Stimulated activated CD8-positive, alpha-beta memory T cell treated with anti-CD3 and anti-CD28 coated beads, Interleukin-4, amount 100 ng/mL, for 48 hours (primary cell): ENCODE measurements at regions not wholly inside any gene's neighbourhood (a gene's known extent, or its start where the extent isn't known, plus 50 kb on each side); places are given as distances from the start of the nearest gene placed in this dataset.

Source experiments
- DNase-seq: peaks from one replicate; pipeline ENCODE4 v3.0.0-alpha.2; 2020

DNA sequence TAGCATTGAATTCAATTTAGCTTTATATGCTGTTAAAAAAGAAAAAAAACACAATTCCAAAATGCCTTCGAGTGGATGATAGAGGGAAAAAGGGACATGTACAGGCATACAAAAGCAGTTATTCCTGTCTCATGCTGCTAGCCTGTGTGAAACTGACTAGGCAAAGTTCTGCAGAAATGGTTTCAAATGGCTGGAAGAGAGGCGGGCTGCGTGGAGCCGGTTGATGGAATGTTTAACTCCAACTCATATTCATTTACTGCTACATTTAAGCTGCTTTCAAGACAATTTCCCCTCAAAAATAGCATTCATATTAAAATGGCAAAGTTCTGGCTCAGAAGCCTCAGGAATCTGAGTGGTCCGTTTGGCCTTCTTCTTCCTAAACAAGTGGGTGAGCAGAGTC lies 143.8 kb upstream of the PPARGC1A start:
- no peak for DNase-seq

- no peak for DNase-seq
Measured at GRCh38 chr4:24032371-24032989, 142.6 kb upstream of the PPARGC1A start.

DNA sequence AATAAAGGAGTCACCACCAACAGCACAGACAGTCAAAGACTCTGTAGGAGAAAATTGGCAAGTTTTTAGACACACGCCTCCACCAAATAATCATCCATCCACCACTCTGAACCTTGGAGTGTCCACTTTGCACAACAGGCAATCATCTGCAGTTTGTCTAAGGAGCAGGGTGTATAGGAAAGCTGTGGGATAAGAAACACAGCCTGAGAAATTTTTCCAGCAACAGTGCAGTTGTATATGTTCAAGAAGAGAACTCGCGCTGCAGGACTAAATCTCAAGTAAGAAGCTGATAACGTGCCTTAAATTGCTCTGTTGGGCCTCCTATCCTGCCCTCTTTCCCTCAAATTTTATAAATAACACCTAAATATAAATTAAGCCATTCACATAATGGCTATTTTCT lies 136.7 kb upstream of the PPARGC1A start:
- DNase-seq, result no peak

- no peak for DNase-seq
Measured at GRCh38 chr4:24024605-24025004, 134.8 kb upstream of the PPARGC1A start.

DNA sequence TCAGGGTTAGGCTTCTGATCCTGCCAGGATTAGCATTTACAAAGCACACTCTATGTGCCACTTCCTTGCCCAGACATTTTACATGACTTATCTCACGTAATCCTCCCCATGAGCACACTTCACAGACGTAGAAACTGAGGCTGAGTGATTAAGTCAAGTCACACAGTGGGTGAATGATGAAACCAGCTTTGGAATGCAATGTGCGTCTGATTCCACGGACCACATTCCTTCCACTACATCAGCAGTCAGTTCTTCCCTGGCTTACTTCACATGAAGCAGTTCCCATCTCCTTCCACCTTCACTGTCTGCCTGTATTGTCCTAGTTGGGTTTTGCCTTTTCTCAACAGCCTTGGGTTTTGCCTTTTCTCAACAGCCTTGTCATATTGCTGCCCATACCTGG lies 134.3 kb upstream of the PPARGC1A start:
- no peak for DNase-seq

DNA sequence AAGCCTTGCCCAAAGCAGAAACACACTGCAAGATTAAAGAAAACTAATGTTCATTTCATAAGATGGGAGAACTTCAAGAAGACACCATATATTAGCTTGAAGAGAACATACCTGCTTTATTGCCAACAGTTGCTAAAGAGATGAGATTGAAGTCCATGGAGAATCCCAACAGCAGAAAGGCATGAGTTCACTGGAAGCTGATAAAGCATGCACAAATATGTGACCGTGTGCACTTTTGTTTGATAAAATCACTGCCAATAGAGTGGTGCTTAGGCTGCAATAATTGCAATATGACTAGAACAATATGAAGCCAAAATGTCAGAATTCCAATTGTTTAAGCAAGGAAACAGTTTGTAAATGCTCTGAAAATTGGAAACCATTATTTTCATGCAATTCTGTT lies 125.9 kb upstream of the PPARGC1A start:
- DNase-seq, result no peak

- no peak for DNase-seq
Measured at GRCh38 chr4:24013668-24014422, 124.0 kb upstream of the PPARGC1A start.

DNA sequence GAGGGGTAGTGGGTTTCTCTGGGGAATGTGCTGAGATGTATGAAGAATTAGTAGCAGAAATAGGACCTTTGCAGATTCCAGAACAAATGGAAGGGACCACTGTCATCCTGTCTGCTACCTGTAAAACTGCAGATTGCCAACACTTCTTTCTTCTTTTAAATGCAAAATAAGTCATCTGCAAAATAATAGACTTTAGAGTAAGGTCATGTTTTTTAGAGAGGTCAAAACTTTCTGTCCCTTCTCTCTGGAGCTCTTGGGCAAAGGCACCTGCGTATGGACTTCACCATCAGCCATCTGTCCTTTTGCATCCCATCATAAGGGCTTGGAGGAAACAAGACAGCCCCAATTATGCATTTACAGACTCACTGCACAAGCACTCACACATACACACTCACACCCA lies 121.1 kb upstream of the PPARGC1A start:
- DNase-seq, result no peak

DNA sequence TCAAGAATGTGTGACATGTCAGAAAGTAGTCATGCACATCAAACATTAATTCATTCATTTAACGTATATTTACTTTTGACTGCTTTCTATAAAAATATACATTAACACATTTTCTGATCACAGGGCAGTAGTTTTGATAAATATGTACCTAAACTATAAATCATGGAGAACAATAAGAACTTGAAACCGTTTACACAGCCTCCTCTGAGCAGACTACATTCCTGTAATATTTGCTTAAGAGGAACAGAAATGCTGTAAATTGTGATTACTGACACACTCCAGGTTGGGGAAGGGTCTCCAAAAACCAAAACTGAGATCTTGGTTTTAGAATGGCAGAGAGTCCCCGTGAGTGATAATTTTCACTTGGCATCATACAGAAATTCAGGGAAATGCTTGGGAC lies 120.7 kb upstream of the PPARGC1A start:
- no peak for DNase-seq

DNA sequence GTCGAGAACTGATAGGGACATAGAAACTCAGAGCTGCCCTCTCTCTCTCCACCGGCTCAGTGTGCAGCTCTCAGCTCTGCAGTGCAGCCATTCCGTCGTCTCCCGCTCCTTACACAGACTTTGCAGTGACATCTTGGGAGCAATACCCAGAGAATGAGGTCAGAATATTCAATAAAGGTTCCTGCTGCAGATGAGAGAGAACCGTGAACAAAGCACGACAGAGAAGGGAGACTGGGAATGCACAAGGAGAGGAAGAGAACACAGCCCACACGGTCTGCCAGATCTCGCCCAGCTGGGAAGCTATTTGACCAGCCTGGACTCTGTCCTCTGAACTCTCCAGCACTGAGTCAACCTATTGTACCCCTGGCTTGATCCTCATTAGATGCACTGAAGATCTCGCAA lies 118.0 kb upstream of the PPARGC1A start:
- no peak for DNase-seq

DNA sequence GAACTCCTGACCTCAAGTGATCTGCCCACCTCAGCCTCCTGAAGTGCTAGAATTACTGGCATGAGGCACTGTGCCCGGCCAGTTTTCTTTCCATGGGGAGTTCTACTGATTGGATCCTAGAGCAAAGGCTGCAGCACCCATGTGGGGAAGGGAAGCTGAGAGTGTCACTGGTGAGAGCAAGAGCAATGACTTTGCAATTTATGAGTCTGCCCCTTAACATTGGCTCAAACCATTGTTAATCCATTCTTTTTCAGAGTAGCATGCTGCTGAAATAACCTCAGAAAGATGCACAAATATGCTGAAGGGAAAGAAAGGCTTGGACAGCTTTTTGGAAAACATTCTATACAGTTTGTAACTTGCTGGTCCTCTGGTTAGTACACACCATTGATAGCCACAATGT lies 116.4 kb upstream of the PPARGC1A start:
- no peak for DNase-seq

- no peak for DNase-seq
Measured at GRCh38 chr4:24003926-24004325, 114.1 kb upstream of the PPARGC1A start.

GRCh38 chr4:24003496-24003895 lies 113.6 kb upstream of the PPARGC1A start:
- no peak for DNase-seq

DNA sequence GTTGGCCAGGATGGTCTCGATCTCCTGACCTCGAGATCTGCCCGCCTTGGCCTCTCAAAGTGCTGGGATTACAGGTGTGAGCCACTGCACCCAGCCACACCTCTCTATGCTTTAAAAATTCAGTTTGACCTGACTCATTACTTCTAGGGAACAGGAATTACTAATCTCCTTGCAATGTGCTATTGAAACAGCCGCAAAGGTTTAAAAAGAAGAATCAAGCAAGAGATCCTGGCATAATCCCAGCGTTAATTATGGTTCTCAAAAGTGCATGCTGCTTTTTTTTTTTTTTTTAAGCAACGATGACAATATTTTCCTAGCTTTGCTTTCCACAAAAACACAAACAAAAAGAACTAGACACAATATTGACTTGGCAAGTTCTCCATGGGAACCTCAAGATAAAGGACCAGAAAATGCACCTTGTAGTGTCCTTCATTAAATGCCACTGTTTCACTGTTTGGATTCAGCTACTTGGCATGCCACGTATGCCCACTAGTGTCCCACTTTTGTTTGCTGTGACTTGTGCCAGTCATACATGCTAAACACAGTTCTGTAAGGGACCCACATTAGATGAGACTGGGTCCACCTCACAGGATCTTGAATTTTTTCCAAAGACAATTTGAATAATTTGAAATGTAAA lies 112.6 kb upstream of the PPARGC1A start:
- no peak for DNase-seq

GRCh38 chr4:24001486-24002329 lies 111.9 kb upstream of the PPARGC1A start:
- DNase-seq, result no peak

- no peak for DNase-seq
Measured at GRCh38 chr4:24000470-24000831, 110.6 kb upstream of the PPARGC1A start.

DNA sequence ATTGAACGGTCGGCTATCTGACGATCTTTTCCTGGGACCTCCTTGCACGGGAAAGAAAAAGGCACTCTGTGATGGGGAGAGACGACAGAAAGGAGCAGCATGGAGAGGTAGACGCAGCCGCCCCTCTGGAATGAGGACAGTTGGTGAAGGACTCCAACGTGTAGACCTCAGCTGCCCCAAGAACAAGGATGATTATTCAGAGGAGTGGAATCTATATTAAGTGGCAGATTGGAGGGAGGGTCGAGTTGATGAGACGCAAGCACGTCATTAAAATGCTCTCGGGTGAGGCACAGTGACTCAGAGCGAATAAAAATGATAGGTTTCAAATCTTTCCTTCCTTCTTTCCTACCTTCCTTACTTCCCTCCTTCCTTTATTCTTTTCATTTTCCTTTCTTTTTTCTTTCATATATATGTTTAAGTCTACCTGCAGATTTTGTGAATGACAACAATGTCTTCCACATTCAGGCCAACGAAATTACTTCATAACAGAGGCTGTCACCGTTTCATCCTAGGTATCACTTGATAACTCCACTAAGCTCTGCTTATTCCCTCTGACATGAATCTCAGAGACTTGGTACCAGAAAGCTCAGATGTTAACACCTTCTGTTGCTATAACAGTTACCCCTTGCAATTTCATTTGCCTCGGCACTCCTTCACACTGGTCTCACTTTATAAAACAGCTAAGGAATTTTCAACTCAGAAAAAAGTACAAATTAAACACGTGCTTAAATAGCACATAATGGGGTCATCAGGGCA lies 110.0 kb upstream of the PPARGC1A start:
- DNase-seq, result no peak

DNA sequence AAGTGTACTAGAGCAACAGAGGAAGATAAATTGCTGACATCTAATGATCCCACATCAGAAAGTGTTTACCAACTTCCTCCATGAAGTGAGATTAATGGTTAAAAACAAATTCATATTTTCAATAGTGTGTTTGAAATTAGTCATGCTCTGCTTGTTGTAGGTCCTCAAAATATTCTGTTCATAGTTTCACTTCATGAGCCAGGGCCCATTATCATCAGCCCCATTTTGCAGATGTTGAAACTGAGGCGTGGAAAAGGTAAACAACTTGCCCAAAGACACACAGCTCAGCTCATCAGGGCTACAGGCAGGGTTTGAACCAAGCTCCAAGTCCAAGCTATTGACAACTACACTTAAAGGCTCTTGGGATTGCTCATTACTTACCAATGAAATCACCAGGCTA lies 103.5 kb upstream of the PPARGC1A start:
- DNase-seq, result no peak

- DNase-seq, result no peak
Measured at GRCh38 chr4:23991444-23991843, 101.6 kb upstream of the PPARGC1A start.

- no peak for DNase-seq
Measured at GRCh38 chr4:23986270-23986669, 96.4 kb upstream of the PPARGC1A start.

GRCh38 chr4:23981328-23981727 lies 91.5 kb upstream of the PPARGC1A start:
- DNase-seq, result no peak

GRCh38 chr4:23979534-23979933 lies 89.7 kb upstream of the PPARGC1A start:
- DNase-seq, result no peak

DNA sequence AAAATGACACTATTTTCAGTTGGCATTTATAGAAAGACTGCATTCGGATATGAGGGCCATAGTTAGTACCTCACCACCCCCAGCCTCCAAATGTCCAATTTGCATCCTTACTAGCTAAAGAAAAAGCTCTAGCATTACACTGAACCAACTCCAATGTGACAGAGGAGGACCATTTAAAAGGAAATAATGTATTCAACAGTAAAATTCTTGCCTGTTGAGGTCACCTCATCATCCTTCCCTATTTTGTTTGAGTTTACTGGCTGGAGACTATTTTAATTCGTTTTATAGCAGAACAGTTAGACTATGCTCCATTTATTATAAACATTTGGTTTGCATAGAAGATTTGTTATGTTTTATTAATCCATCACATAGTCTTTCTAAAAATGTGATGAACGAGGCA lies 88.2 kb upstream of the PPARGC1A start:
- DNase-seq, result no peak
